ENCODE measurements at regions not wholly inside any gene's neighbourhood (a gene's known extent, or its start where the extent isn't known, plus 50 kb on each side); places are given as distances from the start of the nearest gene placed in this dataset.

DNA sequence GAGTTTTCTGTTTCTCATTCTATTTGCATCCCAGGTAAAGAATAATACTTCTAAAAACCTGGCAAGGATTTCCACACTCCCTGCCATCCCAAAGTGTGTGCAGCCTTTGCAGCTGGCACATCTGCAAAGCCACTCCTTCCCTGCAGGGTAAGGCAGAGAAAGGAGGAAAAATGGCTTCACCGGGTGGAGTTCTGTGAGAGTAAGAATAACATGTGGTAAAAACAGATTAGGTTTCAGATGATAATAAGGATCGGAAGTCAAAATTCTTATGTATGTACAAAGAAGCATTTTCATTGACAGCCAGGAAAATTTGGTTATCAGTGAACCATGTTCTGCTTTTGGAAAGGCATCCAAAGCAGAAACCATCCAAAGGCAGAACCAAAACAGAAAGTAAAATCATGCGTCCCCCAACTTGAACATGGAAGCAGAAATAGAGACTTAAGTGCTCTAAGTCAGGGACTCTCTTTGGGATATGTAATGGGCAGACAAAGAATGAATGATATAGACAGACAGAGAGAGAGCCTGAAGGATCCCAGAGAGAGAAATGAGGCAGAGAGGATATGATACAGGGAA is 192.6 kb upstream of the CCDC196 start:
- TF ChIP-seq, protein P1, sequence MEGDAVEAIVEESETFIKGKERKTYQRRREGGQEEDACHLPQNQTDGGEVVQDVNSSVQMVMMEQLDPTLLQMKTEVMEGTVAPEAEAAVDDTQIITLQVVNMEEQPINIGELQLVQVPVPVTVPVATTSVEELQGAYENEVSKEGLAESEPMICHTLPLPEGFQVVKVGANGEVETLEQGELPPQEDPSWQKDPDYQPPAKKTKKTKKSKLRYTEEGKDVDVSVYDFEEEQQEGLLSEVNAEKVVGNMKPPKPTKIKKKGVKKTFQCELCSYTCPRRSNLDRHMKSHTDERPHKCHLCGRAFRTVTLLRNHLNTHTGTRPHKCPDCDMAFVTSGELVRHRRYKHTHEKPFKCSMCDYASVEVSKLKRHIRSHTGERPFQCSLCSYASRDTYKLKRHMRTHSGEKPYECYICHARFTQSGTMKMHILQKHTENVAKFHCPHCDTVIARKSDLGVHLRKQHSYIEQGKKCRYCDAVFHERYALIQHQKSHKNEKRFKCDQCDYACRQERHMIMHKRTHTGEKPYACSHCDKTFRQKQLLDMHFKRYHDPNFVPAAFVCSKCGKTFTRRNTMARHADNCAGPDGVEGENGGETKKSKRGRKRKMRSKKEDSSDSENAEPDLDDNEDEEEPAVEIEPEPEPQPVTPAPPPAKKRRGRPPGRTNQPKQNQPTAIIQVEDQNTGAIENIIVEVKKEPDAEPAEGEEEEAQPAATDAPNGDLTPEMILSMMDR (IDR thresholded peaks at IDR 0.05), result no peak
- H3K4me3 Mint-ChIP-seq (ENCODE audit: unreplicated experiment), result no peak overlapping the region
- no peaks in the 10 kb centered on the region for H3K4me1 Mint-ChIP-seq (ENCODE audit: low read depth)
- H3K9me3 Mint-ChIP-seq (ENCODE audit: low read depth), result peaks cover 14% of the 10 kb centered on the region
- H3K27me3 Mint-ChIP-seq (ENCODE audit: low read depth), result no peaks in the 10 kb centered on the region
- H3K36me3 Mint-ChIP-seq (ENCODE audit: low read depth), result no peaks in the 10 kb centered on the region
- H3K27ac Mint-ChIP-seq (ENCODE audit: unreplicated experiment), result no peak overlapping the region
- DNase-seq (ENCODE audit: low spot score), result no peak

DNA sequence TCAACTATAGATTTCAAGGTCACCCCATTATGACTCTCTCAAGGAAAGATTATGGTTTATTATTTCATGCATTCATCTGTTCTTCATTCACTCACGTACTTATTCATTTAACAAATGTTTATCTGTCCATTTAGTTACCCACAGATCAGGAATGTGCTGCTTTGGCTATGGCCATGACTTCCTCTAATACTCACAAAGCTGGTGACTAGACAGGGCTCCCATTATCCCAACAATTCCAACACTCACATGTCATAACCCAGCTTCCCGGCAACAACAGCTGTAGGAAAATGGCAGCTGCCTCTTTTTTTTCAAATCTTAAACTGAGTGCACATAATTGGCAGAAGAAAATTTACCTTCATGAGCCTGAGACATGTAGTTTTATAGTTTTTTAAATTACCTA is 190.8 kb upstream of the CCDC196 start:
- Mint-ChIP-seq H3K4me1 (ENCODE audit: low read depth) (no peaks in the 10 kb centered on the region), H3K36me3 (ENCODE audit: low read depth) (no peaks in the 10 kb centered on the region)

DNA sequence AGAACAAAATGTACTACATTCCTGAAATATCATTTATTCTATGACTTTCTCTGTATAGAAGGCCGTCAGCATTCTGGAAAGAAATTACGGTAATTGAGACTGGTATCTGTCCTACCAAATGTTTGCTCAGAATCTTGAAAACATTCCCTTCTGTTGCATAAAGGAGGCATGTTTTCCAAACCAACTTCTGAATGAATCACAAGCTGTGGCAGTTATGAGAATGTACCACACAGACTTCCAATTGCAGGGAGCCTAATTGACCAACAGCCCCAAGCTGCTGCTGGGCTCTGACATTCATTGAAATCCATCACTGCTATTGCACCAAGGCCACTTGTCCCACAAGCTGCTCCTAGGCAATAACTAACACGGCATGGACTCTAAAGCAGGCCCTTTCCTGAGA is 185.3 kb upstream of the CCDC196 start:
- no peak overlapping the region for H3K4me3 Mint-ChIP-seq (ENCODE audit: unreplicated experiment)
- peaks cover 30% of the 10 kb centered on the region for H3K9me3 Mint-ChIP-seq (ENCODE audit: low read depth)
- no peaks in the 10 kb centered on the region for H3K36me3 Mint-ChIP-seq (ENCODE audit: low read depth)
- H3K27ac Mint-ChIP-seq (ENCODE audit: unreplicated experiment), result no peak overlapping the region
- H3K4me1 Mint-ChIP-seq (ENCODE audit: low read depth), result no peaks in the 10 kb centered on the region
- TF ChIP-seq, protein P1 (IDR thresholded peaks at IDR 0.05), result no peak
- DNase-seq (ENCODE audit: low spot score), result no peak
- H3K27me3 Mint-ChIP-seq (ENCODE audit: low read depth), result no peaks in the 10 kb centered on the region

More for the DNA sequence above, 190.8 kb upstream of the CCDC196 start:
- no peak for DNase-seq (ENCODE audit: low spot score)
- Mint-ChIP-seq H3K4me3 (ENCODE audit: unreplicated experiment) (no peak overlapping the region), H3K27me3 (ENCODE audit: low read depth) (no peaks in the 10 kb centered on the region), H3K9me3 (ENCODE audit: low read depth) (peaks cover 22% of the 10 kb centered on the region), H3K27ac (ENCODE audit: unreplicated experiment) (no peak overlapping the region)
- TF ChIP-seq, protein P1 (IDR thresholded peaks at IDR 0.05), result no peak

DNA sequence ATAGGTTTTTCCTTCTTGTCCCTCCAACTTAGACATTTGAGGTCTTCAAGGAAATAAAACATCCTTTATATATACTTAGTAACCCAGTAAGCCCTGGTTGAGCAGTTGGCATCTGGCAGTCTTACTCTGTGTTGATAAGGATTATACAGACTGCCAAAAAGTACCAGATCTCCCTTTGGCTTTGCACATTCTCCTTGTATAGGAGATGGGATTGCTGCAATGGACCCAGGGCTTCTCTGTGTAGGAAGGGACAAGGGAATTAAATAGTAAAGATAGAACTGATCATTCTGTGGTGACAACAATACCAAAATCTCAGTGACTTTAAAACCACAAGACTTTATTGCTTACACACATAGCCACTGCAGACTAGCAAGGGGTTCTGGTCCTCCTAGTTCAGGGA is 180.1 kb upstream of the CCDC196 start:
- no peak for DNase-seq (ENCODE audit: low spot score)
- H3K4me3 Mint-ChIP-seq (ENCODE audit: unreplicated experiment), result no peak overlapping the region
- no peak overlapping the region for H3K27ac Mint-ChIP-seq (ENCODE audit: unreplicated experiment)
- TF ChIP-seq, protein P1 (IDR thresholded peaks at IDR 0.05), result no peak
- peaks cover 31% of the 10 kb centered on the region for H3K9me3 Mint-ChIP-seq (ENCODE audit: low read depth)
- H3K36me3 Mint-ChIP-seq (ENCODE audit: low read depth), result no peaks in the 10 kb centered on the region
- no peaks in the 10 kb centered on the region for H3K4me1 Mint-ChIP-seq (ENCODE audit: low read depth)
- no peaks in the 10 kb centered on the region for H3K27me3 Mint-ChIP-seq (ENCODE audit: low read depth)

DNA sequence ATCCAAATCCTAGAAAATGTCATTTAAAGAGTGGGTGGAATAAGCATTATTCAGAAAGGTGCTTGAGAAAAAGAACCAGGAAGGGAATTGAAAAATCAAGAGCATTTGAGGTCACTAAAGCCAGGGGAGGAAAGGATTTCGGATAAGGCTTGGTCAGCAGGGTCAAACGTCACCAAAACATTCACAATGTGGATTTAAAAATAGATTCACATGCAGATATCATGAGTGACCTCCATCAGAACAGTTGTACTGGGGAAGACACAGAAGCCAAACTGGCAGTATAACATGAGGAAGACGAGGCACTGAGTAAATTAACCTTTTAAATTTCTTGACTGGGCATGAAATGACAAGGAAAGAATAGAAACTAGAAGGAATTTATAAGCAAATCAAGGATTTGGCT is 175.1 kb upstream of the CCDC196 start:
- DNase-seq (ENCODE audit: low spot score), result no peak
- no peaks in the 10 kb centered on the region for H3K36me3 Mint-ChIP-seq (ENCODE audit: low read depth)
- peaks cover 21% of the 10 kb centered on the region for H3K9me3 Mint-ChIP-seq (ENCODE audit: low read depth)
- no peak overlapping the region for H3K4me3 Mint-ChIP-seq (ENCODE audit: unreplicated experiment)
- TF ChIP-seq, protein P1 (IDR thresholded peaks at IDR 0.05), result no peak
- no peak overlapping the region for H3K27ac Mint-ChIP-seq (ENCODE audit: unreplicated experiment)
- H3K4me1 Mint-ChIP-seq (ENCODE audit: low read depth), result no peaks in the 10 kb centered on the region
- H3K27me3 Mint-ChIP-seq (ENCODE audit: low read depth), result no peaks in the 10 kb centered on the region

Measured in chondrocyte (in vitro differentiated cells).